HFFc6 (cell line): ENCODE measurements at regions not wholly inside any gene's neighbourhood (a gene's known extent, or its start where the extent isn't known, plus 50 kb on each side); places are given as distances from the start of the nearest gene placed in this dataset.

Experiments used
- DNase-seq: peaks from one replicate; pipeline ENCODE4 v3.0.0-alpha.2; 2018
- H3K27ac Mint-ChIP-seq: 2 replicates; pipeline ENCODE4 v1.8.0; 2020; ENCODE audit warnings: mild to moderate bottlenecking, mixed read lengths
- H3K27me3 Mint-ChIP-seq: 2 replicates; pipeline ENCODE4 v1.8.0; 2021; ENCODE audit warnings: mild to moderate bottlenecking, moderate library complexity, mixed read lengths; ENCODE audit not compliant: insufficient read depth
- H3K36me3 Mint-ChIP-seq: 2 replicates; pipeline ENCODE4 v1.8.0; 2021; ENCODE audit warnings: low read depth, mixed read lengths
- H3K4me1 Mint-ChIP-seq: 2 replicates; pipeline ENCODE4 v1.8.0; 2020; ENCODE audit warnings: low read depth, mixed read lengths
- H3K4me3 Mint-ChIP-seq: 2 replicates; pipeline ENCODE4 v1.8.0; 2020; ENCODE audit warnings: mild to moderate bottlenecking, moderate library complexity, mixed read lengths
- H3K9me3 Mint-ChIP-seq: 2 replicates; pipeline ENCODE4 v1.8.0; 2020; ENCODE audit warnings: mild to moderate bottlenecking, mixed read lengths
- CTCF ChIP-seq: fragments of 200-600 bp; sonication (generic); IDR thresholded peaks from 2 replicates; pipeline ENCODE4 v1.5.0; 2021; ENCODE audit warnings: antibody characterized with exemption, mild to moderate bottlenecking

GRCh38 chr20:22248051-22248667 lies 336.2 kb downstream of the FOXA2 start:
- H3K27me3 Mint-ChIP-seq = no peaks in the 10 kb centered on the region; the same call in 1 of the 2 replicates
- DNase-seq = no peak
- H3K4me3 Mint-ChIP-seq = no peak overlapping the region
- H3K27ac Mint-ChIP-seq = no peak overlapping the region
- peaks cover 8% of the 10 kb centered on the region for H3K36me3 Mint-ChIP-seq
- TF ChIP-seq CTCF = peak; percentile 15; the same call in 1 of the 2 replicates
- H3K4me1 Mint-ChIP-seq = no peaks in the 10 kb centered on the region
- H3K9me3 Mint-ChIP-seq = peaks cover 64% of the 10 kb centered on the region

- no peak for TF ChIP-seq CTCF
- Mint-ChIP-seq H3K9me3 (peaks cover 57% of the 10 kb centered on the region), H3K4me3 (no peak overlapping the region), H3K27ac (no peak overlapping the region), H3K4me1 (no peaks in the 10 kb centered on the region), H3K36me3 (peaks cover 8% of the 10 kb centered on the region; the same call in 1 of the 2 replicates), H3K27me3 (no peaks in the 10 kb centered on the region; the same call in 1 of the 2 replicates)
- DNase-seq = no peak
Measured at GRCh38 chr20:22245139-22245538, 339.2 kb downstream of the FOXA2 start.

- no peak overlapping the region for H3K4me3 Mint-ChIP-seq
- H3K27me3 Mint-ChIP-seq = no peaks in the 10 kb centered on the region; the same call in 1 of the 2 replicates
- DNase-seq = no peak
- no peaks in the 10 kb centered on the region for H3K4me1 Mint-ChIP-seq
- peaks cover 12% of the 10 kb centered on the region; the same call in 1 of the 2 replicates for H3K36me3 Mint-ChIP-seq
- TF ChIP-seq CTCF = no peak
- peaks cover 69% of the 10 kb centered on the region for H3K9me3 Mint-ChIP-seq
- no peak overlapping the region for H3K27ac Mint-ChIP-seq
Measured at GRCh38 chr20:22243067-22243466, 341.3 kb downstream of the FOXA2 start.

- TF ChIP-seq CTCF = no peak
- Mint-ChIP-seq H3K27ac (no peak overlapping the region), H3K4me1 (no peaks in the 10 kb centered on the region), H3K9me3 (peaks cover 69% of the 10 kb centered on the region), H3K27me3 (no peaks in the 10 kb centered on the region; the same call in 1 of the 2 replicates), H3K36me3 (peaks cover 12% of the 10 kb centered on the region; the same call in 1 of the 2 replicates), H3K4me3 (no peak overlapping the region)
- DNase-seq = no peak
Measured at GRCh38 chr20:22241609-22242008, 342.8 kb downstream of the FOXA2 start.

- Mint-ChIP-seq H3K27me3 (no peaks in the 10 kb centered on the region), H3K4me3 (no peak overlapping the region), H3K27ac (no peak overlapping the region), H3K36me3 (peaks cover 4% of the 10 kb centered on the region; the same call in 1 of the 2 replicates), H3K9me3 (peaks cover 52% of the 10 kb centered on the region), H3K4me1 (no peaks in the 10 kb centered on the region)
- DNase-seq = no peak
- TF ChIP-seq CTCF = no peak
Measured at GRCh38 chr20:22232923-22233322, 351.4 kb downstream of the FOXA2 start.
